AG08396 (cell line): ENCODE measurements at regions not wholly inside any gene's neighbourhood (a gene's known extent, or its start where the extent isn't known, plus 50 kb on each side); places are given as distances from the start of the nearest gene placed in this dataset.

ENCODE experiments used
- DNase-seq: peaks from one replicate; pipeline ENCODE4 v3.0.0; 2012; ENCODE audit warnings: low spot score, mixed read lengths

DNA sequence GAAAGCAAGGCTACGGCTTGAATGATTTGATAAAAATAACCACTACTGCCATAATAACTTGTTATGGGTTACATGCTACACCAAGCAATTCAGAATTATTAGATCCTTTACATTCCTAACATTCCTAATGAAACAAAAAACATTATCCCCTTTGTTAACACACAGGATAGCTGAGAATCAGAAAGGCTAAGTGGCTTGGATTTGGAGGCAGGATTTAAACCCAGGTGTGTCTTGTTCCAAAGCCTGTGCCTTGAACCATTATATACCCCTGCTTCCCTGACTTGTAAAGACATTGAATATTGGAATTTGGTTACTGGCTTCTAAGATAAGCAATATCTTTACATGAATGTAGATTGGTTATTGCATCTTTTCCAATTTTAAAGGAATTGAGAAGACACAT, 417.1 kb upstream of the GOLIM4 start:
- no peak for DNase-seq

DNA sequence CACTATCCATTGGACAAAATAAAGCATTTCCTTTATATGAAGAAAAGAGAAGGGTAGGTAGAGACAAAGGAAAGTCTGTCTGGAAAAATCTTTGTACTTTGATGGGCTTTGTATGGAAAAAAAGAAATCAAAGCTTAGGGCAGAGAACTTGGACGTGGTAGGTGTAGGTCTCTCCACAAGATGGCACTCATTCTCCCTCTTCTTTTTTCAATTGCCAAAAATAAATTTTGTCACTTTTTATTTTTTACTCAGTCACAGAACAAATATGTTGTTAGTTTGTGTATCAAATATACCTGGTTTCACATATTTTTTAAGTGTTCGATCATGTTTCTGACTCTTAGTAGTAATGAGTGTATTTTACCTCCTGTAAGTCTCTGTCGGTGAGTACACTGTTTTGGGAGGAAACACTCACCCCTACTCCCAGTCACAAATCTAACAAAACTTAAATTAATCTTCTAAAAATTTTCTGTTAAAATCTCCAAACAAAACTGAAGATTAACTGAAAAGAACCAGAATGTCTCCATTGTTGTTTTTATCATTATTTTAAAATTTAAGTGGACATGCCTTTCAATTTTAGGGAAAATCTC, 415.8 kb upstream of the GOLIM4 start:
- peak; percentile 13 for DNase-seq

DNA sequence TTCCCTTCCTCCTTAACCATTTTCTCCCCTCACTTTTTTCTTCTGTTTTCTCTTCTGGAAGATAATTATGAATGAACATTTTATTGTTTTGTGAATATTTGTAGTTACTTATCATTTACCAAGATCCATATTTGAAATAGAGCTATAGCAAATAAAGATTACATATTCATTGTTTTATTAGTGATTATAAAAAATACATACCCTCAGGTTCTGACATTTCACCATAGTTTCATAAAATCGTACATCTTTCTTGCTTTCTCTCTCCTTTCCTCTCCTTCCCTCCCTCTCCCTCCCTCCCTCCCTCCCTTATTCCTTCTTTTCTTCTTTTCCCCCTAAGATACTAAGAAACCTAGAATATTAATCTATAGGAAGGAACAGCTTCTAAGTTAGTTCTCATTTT, 410.9 kb upstream of the GOLIM4 start:
- no peak for DNase-seq

DNA sequence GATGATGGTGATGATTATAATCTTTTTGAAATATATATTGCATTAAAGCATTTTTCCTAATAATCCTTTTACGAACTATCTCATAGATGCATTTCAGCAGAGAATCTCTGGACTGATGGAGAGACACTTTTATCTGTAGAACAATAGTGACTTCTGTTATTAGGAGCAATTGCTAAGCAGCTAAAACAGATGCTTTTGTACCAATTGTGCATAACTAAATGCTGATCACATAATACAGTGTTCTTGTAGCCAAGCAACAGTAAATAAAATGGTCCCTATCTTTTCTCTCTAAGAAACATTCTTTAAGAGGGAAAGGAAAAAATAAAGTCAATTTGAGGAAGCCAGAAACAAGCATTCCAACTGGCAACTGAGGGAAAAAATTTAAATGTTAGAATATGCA, 405.8 kb upstream of the GOLIM4 start:
- no peak for DNase-seq

DNA sequence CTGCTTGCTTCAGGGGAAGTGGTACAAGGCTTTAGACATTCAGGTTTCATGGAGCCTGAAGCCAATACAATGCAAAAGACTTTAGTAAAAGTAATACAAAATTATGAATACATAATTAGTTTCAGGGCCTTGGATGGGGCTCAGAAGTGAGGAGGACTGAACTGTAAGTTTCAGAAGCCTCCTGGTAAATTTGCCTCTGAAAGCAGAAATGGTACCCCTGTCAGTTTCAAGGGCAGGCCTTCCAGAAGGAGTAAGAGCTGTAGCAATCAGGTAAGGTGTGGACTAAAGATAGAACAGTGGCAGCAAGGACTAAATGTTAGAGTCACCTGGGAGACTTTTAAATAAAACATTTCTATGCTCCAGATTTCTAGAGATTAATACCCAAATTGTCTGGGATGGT, 402.5 kb upstream of the GOLIM4 start:
- DNase-seq = no peak

DNA sequence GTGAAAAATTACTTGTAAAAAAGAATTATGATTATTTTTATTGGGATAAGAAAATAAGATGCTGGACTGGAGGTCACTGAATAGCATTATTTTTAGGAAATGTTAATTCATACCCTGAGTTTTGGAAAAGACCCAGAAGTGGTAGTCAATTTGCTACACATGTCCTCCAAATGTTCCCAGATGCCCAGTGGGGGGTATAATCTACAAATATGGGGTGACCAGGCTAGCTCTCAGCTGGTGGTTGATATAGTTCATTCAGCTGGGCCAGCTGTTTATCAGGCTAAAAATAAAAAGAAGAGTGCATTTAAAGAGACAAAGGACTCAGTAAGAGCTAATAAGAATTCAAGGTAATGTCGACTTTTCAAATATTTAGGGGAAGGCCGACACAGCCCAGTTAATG, 402.0 kb upstream of the GOLIM4 start:
- DNase-seq = no peak

DNA sequence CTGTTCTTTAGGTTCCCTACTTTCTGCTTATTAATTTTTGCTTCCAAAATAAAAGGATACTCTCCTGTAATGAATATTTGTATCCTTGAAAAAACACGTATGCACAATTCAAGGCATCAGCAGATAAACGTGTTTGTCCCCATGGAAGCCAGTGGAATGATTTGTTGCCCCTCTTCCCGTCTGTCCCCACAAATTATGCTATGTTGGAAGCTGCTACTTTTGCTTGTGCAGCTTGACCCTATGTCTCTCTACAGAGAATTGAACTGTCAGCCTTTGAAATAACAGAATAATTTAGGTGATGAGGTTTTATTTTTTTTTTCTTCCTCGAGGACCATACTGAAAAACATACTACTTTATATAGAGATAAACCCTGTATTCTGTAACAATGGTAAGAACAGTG, 401.5 kb upstream of the GOLIM4 start:
- no peak for DNase-seq

DNA sequence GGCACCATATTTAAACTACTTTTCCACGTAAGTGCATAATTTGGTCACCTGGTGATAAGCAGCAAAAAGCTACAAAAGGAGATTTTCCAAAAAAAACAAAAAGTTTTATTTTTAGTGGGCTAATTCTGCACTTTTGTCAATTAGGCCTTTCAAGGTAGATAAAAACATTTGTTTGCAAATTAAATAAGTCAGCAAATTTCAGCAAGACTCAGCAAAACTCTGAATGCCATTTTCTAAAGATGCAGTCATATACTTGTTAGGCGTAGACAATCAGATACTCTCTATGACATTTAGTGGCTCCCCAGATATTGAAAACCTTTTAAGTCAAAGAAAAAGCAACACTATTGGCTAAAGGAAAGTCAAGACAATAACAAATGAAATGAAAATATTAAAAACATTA, 400.2 kb upstream of the GOLIM4 start:
- no peak for DNase-seq

DNA sequence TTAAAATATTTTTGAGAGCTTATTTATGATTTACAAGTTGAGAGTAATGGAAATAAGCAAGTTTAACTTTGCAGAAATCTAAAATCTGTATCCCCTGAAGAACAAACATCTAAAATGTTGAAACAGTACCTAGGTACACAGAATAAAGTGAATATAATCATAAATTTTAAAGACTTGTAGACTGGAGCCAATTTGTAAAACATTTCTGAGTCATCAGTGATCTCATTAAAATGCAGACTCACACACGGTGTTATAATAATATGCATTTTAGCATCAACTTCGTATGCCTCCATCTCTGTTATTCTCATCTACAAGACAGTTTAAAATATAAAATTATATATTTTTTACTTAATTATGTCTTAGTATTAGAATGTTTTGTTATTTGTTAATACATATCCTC, 399.5 kb upstream of the GOLIM4 start:
- no peak for DNase-seq

DNA sequence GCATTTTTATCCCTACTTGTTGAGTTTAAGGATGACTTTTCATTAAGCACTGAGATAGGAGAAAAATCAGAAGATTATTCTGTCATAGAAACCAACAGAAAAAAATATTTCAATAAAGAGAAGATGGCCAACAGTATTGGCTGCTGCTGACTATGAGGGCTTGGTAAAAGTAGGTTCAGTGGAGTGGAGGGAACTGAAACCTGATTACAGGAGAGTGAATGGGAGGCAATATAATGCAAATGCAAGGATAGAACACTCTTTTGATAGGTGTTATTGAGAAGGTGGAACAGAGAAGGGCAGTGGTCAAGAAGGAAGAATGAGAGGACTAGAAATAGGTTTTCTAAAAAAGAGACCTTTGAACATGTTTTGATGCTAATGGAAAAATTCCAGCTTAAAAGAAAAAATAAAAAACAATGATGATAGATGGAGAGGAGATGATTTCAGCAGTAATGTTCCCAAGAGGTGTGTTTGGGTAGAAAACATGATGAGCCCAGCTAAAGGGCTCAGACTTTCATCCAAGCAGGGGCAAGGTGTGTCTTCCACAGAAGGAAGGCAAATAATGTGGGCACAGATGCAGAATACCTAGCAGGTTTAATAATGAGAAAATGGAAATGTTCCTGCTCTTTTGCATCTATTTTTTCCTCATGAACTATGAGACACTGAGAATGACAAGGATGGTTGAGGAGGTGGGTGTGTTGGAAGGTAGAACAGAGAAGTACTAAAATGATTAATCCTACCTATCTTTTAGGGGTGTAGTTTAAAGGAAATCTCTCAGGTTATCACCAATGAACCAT, 397.9 kb upstream of the GOLIM4 start:
- no peak for DNase-seq

DNA sequence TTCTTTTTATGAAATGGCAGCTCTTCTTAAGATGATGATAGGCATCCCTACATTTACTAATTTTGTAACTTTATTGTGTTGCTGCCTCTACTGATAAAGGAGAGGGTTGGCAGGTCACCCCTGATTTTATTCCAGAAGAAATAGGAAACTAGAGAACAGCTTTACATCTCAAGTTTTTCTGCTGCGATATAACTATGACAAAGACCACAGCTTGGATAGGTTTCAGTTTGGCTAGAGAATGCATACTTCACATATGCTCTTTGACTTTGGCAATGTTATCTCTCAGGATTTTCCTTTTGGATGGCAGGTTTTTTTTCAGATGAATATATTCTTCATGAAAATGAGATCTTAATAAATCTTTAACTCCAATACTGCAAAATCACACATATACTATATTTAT, 395.3 kb upstream of the GOLIM4 start:
- DNase-seq = no peak

DNA sequence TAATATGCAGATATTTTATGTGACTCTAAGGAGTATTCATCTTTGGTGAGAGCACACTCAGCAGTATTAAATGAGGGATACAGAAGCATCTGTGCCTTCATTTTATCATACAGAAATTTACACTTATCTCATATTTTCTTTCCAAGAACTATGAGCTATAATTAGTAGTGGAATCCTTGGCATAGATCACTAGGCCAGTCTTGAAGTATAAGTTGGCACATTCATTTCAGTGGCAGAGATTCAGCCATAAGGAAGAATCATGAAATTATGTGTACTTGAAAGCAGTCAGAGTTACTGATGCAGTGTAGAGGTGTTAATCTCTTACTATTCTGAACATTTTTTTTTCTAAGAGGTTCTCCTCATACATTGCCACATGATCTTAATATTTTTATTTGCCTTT, 393.6 kb upstream of the GOLIM4 start:
- no peak for DNase-seq

DNA sequence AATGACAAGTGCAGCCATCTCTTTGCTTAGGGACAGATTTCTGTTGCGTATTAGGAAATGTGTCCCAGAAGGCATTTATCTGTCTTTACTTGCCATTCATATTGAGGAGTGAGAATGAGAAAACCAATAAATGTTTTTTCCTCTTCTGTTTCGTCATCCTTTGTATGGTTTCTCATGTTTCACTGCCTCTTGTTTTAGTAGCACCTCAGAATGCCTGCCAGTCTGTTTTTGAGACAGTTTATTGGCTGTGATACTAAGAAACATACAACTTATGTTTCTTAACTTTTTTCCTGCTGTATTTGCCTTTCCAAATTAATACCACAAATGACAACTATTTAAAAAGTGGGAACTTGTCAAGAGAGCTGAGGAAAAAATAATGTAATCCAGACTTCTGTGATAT, 390.2 kb upstream of the GOLIM4 start:
- DNase-seq = no peak

DNA sequence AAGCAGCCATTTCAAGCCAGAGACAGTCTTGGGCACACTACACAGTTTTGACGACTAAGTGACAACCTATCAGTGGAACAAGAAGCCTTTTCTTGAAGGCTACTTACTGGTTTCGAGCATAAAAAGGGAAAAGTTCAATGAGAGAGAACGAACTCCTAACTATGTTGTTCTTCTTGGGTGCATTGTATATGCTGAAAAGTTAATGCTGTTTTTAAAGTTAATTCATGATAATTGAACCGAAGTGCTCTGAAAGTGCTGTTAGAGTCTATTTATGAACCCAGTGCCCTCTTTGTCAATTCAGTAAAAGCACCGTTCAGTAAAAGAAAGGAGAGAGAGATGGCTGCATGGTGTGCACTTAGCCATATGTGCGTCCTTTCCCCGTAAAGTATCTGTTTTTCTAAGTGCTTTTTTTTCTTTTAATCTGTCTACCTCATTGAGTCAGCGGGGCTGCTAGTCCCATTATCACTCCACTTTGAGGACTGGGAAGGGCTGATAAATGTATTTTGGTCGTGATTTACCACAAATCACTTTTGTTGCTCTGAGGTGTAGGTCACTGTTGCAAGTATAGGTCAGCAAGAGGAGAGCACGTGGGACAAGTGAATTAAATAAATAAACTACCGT, 380.7 kb upstream of the GOLIM4 start:
- no peak for DNase-seq

DNA sequence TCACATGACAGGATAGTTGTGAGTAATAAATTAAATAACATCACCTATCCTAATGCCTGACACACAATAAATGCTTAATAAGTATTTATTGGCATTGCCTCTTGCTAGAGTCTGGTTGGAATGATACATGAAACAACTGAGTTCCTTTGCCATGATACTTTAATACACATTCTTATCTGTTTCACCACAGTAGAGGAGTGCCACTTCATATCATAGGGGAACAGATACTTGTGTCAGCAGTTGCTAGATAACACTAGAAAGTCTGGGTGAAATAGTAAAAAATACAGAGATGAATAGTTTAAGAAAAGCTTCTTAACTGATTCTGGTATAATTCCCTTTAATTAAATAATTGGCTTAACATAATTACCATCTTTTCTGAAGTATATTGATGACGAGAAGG, 380.0 kb upstream of the GOLIM4 start:
- DNase-seq = no peak

DNA sequence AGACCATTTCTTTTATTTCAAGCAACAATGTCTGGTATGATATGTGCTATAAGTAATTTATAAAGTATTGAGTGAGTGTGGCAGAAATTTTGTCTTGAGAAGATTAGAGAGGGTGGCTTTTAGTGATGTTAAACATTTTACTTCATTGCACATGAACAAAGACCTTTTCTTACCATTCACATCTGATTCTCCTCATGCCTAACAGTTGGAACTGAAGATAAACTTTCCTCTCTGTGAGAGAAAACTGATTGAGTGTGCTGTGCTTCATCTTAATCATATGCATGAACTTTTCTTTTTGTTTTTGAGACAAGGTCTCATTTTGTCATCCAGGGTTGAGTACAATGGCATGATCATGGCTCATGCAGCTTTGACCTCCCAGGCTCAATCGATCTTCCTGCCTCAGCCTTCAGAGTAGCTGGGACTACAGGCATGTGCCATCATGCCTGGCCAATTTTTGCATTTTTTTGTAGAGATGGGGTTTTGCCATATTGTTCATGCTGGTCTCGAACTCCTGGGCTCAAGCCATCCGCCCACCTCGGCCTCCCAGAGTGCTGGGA, 377.7 kb upstream of the GOLIM4 start:
- no peak for DNase-seq

DNA sequence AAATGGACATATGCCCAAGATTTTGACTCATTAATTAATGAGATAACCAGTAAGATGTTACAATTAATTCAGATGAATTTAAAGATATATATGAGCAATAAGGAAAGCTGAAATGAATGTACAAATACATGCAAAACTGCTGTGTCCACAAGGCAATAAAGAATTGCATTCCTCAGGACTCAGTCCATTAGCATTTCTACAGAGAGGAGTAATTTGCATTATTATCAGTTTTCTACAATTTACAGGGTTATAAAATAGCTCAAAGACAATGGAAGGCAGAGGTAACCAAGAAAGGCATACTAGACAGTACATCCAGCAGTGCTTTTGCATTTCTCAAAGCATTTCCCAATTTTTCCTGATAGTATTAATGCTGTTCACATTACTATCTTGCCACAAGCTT, 377.1 kb upstream of the GOLIM4 start:
- no peak for DNase-seq

DNA sequence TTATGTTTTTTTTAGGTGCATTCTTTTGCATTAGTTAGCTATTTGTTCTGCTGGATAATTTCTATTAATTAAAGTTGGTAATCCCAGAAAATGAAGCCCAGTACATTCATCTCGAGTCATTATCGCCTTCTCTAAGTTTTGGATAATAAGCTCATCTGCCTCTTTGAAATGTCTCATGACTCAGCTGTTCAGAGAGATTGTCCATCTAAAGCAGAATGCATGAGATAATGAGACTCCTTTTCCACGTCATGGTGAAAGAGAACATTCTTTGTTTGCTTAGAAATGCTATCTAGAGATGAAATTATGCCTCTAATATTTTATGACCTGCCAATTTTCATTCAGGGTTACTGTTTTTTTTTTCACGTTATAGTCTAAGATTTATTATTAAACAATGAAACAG, 374.7 kb upstream of the GOLIM4 start:
- no peak for DNase-seq

DNA sequence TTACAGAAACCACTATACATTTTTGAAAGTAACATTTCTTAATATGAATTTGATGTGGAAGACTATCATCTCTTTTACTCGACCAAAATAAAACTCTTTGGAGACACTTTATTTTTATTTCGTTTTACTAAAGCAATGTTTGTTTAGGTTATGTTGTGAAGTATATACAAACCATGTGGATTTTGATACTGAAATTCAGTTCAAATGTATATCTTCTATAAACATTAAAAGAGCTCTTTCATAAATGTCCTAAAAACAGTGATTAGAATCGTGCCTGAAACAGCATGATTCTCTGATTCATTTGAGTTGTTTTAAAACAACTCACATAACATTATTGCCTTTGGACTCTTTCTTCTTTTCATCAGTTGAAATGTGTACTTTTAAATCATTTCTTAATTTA, 373.7 kb upstream of the GOLIM4 start:
- DNase-seq = no peak

DNA sequence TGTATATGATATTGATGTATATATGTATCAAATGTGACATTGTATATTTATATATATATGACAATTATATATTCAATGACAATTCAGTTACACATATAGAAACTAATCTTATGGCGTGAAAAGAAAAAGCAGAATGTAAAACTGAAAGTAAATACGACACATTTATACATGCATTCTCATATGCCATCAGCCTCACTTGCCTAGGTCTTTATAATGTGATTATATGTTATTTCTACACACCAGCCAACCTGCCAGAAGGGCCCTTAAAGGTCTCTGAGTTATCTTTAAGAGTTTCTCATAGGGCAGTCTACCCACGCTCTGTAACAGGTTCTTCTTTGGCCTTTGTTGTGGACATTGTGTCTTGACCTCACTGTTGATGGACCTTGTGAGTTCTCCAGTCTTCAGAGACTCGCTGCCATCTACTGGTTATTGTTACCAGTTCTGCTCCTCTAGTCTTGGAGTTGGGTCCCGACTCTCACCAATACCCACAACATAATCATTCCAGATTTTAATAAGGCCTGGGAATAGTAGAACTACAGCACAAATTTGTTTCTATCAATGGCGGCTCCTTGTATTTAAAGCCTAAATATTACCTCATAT, 371.5 kb upstream of the GOLIM4 start:
- peak; percentile 12 for DNase-seq

DNA sequence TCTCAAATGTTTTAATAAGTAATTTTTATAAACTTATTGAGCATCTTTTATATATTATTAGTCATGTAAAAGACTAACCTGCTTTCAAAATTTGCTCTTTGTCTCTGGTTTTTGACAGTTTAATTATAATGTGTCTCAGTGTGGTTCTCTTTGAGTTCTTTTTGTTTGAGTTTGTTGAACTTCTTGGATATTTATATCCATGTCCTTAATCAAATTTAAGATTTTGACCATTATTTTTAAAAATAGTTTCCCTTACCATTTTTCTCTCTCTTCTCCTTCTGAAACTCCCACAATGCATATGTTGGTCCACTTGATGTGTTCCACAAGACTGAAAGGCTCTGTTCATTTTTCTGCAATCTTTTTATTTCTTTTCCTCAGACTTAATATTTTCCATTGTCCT, 366.1 kb upstream of the GOLIM4 start:
- no peak for DNase-seq

DNA sequence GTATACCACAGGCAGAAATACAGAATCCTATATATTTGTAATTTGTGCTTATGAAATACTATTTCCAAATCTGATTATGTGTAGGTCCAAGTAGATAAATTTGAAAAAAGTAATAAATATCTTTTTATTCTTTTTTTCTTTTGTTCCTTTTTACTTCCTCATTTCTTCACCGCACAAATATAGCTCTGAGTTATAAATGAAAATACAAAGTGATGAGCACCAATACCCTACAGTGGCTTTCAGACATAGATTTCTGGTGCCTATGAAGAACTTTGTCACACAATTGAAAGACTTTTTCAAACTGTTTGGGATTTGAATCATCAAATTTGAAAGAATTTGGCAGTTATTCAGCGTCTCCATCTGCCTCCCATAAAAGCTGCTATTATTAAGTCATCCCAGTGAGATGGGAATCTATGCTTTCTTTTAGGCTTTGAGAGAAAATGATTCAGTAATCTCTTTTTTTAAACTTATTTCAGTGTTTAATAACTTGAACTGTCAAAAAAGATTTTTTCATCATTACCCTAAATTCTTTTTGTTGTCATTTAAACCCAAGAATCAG, 363.6 kb upstream of the GOLIM4 start:
- DNase-seq = peak; percentile 9
